ENCODE measurements at regions not wholly inside any gene's neighbourhood (a gene's known extent, or its start where the extent isn't known, plus 50 kb on each side); places are given as distances from the start of the nearest gene placed in this dataset.

- H3K4me3 ChIP-seq (ENCODE audit: low read depth, low read length): no peak overlapping the region
- no peak for DNase-seq (ENCODE audit: low read depth)
- TF ChIP-seq CTCF (IDR thresholded peaks at IDR 0.05; ENCODE audit: control insufficient read depth, extremely low read depth, insufficient read depth): no peak
Observed at GRCh38 chr12:91804533-91804932, 341.1 kb downstream of the BTG1 start.

- no peak for TF ChIP-seq CTCF (IDR thresholded peaks at IDR 0.05; ENCODE audit: control insufficient read depth, extremely low read depth, insufficient read depth)
- no peak overlapping the region for H3K4me3 ChIP-seq (ENCODE audit: low read depth, low read length)
- no peak for DNase-seq (ENCODE audit: low read depth)
Observed at GRCh38 chr12:91801048-91801447, 344.6 kb downstream of the BTG1 start.

GRCh38 chr12:91793676-91794075 lies 352.0 kb downstream of the BTG1 start:
- H3K4me3 ChIP-seq (ENCODE audit: low read depth, low read length): no peak overlapping the region
- no peak for TF ChIP-seq CTCF (IDR thresholded peaks at IDR 0.05; ENCODE audit: control insufficient read depth, extremely low read depth, insufficient read depth)
- DNase-seq (ENCODE audit: low read depth): no peak

- H3K4me3 ChIP-seq (ENCODE audit: low read depth, low read length): no peak overlapping the region
- TF ChIP-seq CTCF (IDR thresholded peaks at IDR 0.05; ENCODE audit: control insufficient read depth, extremely low read depth, insufficient read depth): no peak
- DNase-seq (ENCODE audit: low read depth): no peak
Observed at GRCh38 chr12:91792597-91792996, 353.0 kb downstream of the BTG1 start.

GRCh38 chr12:91786499-91787272 lies 359.0 kb downstream of the BTG1 start:
- DNase-seq (ENCODE audit: low read depth): no peak
- no peak overlapping the region for H3K4me3 ChIP-seq (ENCODE audit: low read depth, low read length)
- no peak for TF ChIP-seq CTCF (IDR thresholded peaks at IDR 0.05; ENCODE audit: control insufficient read depth, extremely low read depth, insufficient read depth)

- TF ChIP-seq CTCF (IDR thresholded peaks at IDR 0.05; ENCODE audit: control insufficient read depth, extremely low read depth, insufficient read depth): no peak
- DNase-seq (ENCODE audit: low read depth): no peak
- H3K4me3 ChIP-seq (ENCODE audit: low read depth, low read length): no peak overlapping the region
Observed at GRCh38 chr12:91785655-91786498, 359.8 kb downstream of the BTG1 start.
